K562 (cell line): ENCODE measurements at regions not wholly inside any gene's neighbourhood (a gene's known extent, or its start where the extent isn't known, plus 50 kb on each side); places are given as distances from the start of the nearest gene placed in this dataset.

Source experiments
- ATAC-seq: fragments of 200-7000 bp; cut with Tn5 transposase; 3 replicates; pipeline ENCODE4 v1.9.1; 2020; ENCODE audit warnings: moderate library complexity
- BruUV-seq: library from RNA; stranded (reverse); fragments of 400-500 nt; replicated peaks from 2 replicates; lab custom pipeline; 2021; lab: Mats Ljungman, UMichigan
- CTCF ChIA-PET: fragments of 300-600 bp; formaldehyde crosslinking; extraction: SDS; loops from one replicate; lab custom pipeline; 2021; ENCODE audit warnings: low intra/inter-chr PET ratio; lab: Yijun Ruan, JAX
- POLR2A ChIA-PET: fragments of 300-600, 350-650 bp; sonication (Branson Sonifier 250); formaldehyde crosslinking; extraction: SDS; loops from one replicate; lab custom pipeline; 2021; ENCODE audit warnings: antibody characterized with exemption, inconsistent platforms; lab: Yijun Ruan, JAX
- DNase-seq, 4 experiments: peaks; one replicate each; pipeline versions ENCODE4 v3.0.0 to v3.0.0-alpha.2; 2011 to 2018; ENCODE audit warnings: low spot score in 3 of 4, mixed read lengths in 3 of 4; ENCODE audit errors: extremely low read depth in 1 of 4
- FAIRE-seq: peaks from 2 replicates; lab custom pipeline; 2011; peaks lifted over from hg19 to GRCh38; lab: Jason Lieb, UNC
- H2AFZ ChIP-seq: 2 replicates; pipeline ENCODE4 v1.6.0; 2011; ENCODE audit warnings: low read depth, low read length, control low read depth, inconsistent platforms
- H3K27ac ChIP-seq: fragments of 200-600 bp; 3 replicates; pipeline ENCODE4 v1.8.0; 2011; ENCODE audit warnings: low read depth, mild to moderate bottlenecking, control low read depth, inconsistent platforms, low read length, moderate library complexity, mixed read lengths; ENCODE audit errors: extremely low read depth
- H3K27me3 ChIP-seq, 2 experiments: fragments of 300-600 bp in 1 of 2; 2 replicates in 1 of 2; 3 replicates in 1 of 2; pipeline versions ENCODE4 v1.6.0 to v1.8.0; 2011; ENCODE audit warnings: inconsistent platforms in 2 of 2, low read length in 2 of 2, mild to moderate bottlenecking in 1 of 2, mixed read lengths in 1 of 2, moderate library complexity in 1 of 2; ENCODE audit not compliant: control insufficient read depth in 2 of 2, insufficient read depth in 2 of 2
- H3K36me3 ChIP-seq: fragments of 300-600 bp; 3 replicates; pipeline ENCODE4 v1.8.0; 2011; ENCODE audit warnings: mild to moderate bottlenecking, low read length, inconsistent platforms; ENCODE audit not compliant: control insufficient read depth, insufficient read depth
- H3K4me1 ChIP-seq, 2 experiments: fragments of 200-600 bp in 1 of 2; replicated peaks in 1 of 2; 2 replicates in 1 of 2; 3 replicates in 1 of 2; pipeline versions ENCODE4 v1.5.1 to v1.8.0; 2011; ENCODE audit warnings: inconsistent platforms in 2 of 2, low read length in 2 of 2, mild to moderate bottlenecking in 1 of 2, mixed read lengths in 1 of 2, moderate library complexity in 1 of 2; ENCODE audit not compliant: control insufficient read depth in 2 of 2, insufficient read depth in 2 of 2
- H3K4me2 ChIP-seq: 2 replicates; pipeline ENCODE4 v1.6.1; 2011; ENCODE audit warnings: low read length, control low read depth, inconsistent platforms, mixed read lengths; ENCODE audit not compliant: insufficient read depth
- H3K4me3 ChIP-seq: fragments of 200-600 bp; sonication (generic), shearing (Covaris generic); 2 replicates; pipeline ENCODE4 v1.5.1; 2016; ENCODE audit warnings: control low read depth, inconsistent platforms
- H3K79me2 ChIP-seq: fragments of 200-600 bp; 3 replicates; pipeline ENCODE4 v1.8.0; 2011; ENCODE audit warnings: low read length, inconsistent platforms; ENCODE audit not compliant: control insufficient read depth, insufficient read depth
- H3K9ac ChIP-seq, 2 experiments: 2 replicates each; pipeline versions ENCODE4 v1.6.0 to v1.6.1; 2011; ENCODE audit warnings: low read depth in 2 of 2, low read length in 2 of 2, control low read depth in 1 of 2, inconsistent platforms in 1 of 2, mild to moderate bottlenecking in 1 of 2, mixed read lengths in 1 of 2; ENCODE audit not compliant: insufficient read depth in 1 of 2
- H3K9me1 ChIP-seq: one replicate; pipeline ENCODE4 v1.6.0; 2011; ENCODE audit warnings: inconsistent platforms, mild to moderate bottlenecking, low read length, moderate library complexity; ENCODE audit not compliant: control insufficient read depth, insufficient read depth
- H3K9me3 ChIP-seq: replicated peaks from 2 replicates; pipeline ENCODE4 v1.5.1; 2011; ENCODE audit warnings: low read depth, low read length, inconsistent platforms; ENCODE audit not compliant: control insufficient read depth, insufficient read depth
- H4K20me1 ChIP-seq: replicated peaks from 2 replicates; pipeline ENCODE4 v1.6.1; 2011; ENCODE audit warnings: low read length, inconsistent platforms, mixed read lengths; ENCODE audit not compliant: control insufficient read depth, insufficient read depth
- ARID4B ChIP-seq: sonication (generic); formaldehyde crosslinking; IDR thresholded peaks from 2 replicates; pipeline ENCODE4 v1.8.0; 2022; ENCODE audit warnings: mild to moderate bottlenecking, missing genetic modification reagents
- DPF2 ChIP-seq: fragments of 450-650 bp; IDR thresholded peaks from 2 replicates; pipeline ENCODE4 v1.6.1; 2016
- KDM4B ChIP-seq, 2 experiments: fragments of 450-650 bp in 1 of 2; sonication (generic) in 1 of 2; IDR thresholded peaks; 2 replicates each; pipeline ENCODE4 v1.6.1; 2016 to 2017; ENCODE audit warnings: borderline replicate concordance in 2 of 2, antibody characterized with exemption in 1 of 2, low read depth in 1 of 2, mild to moderate bottlenecking in 1 of 2
- NEUROD1 ChIP-seq: fragments of 150-350 bp; IDR thresholded peaks from 2 replicates; pipeline ENCODE4 v1.6.1; 2014; ENCODE audit warnings: borderline replicate concordance, low read length, low read depth; ENCODE audit not compliant: partially characterized antibody
- NFATC3 ChIP-seq: fragments of 450-650 bp; IDR thresholded peaks from 2 replicates; pipeline ENCODE4 v1.6.1; 2017; ENCODE audit warnings: mild to moderate bottlenecking
- OTX1 ChIP-seq: fragments of 450-650 bp; formaldehyde crosslinking; IDR thresholded peaks from 2 replicates; pipeline ENCODE4 v1.4.0; 2022; ENCODE audit warnings: mild to moderate bottlenecking
- SIRT6 ChIP-seq: IDR thresholded peaks from one replicate; pipeline ENCODE4 v1.6.1; 2012; ENCODE audit warnings: low read depth, mild to moderate bottlenecking, control low read depth, inconsistent platforms, low read length, moderate library complexity
- SRF ChIP-seq, 2 experiments: fragments of 250-450, 450-650 bp in 1 of 2; sonication (Bioruptor Pico) in 1 of 2; sonication (generic) in 1 of 2; formaldehyde crosslinking; IDR thresholded peaks; 2 replicates each; pipeline versions ENCODE4 v1.5.0 to v1.5.1; 2020 to 2022; ENCODE audit warnings: mild to moderate bottlenecking in 1 of 2, missing genetic modification reagents in 1 of 2
- TEAD2 ChIP-seq: fragments of 450-650 bp; IDR thresholded peaks from 2 replicates; pipeline ENCODE4 v1.6.1; 2016; ENCODE audit warnings: missing genetic modification characterization, control low read depth, missing compliant biosample characterization
- TSC22D4 ChIP-seq: fragments of 450-650 bp; IDR thresholded peaks from 2 replicates; pipeline ENCODE4 v1.6.1; 2016; ENCODE audit warnings: missing genetic modification characterization, missing biosample characterization, control low read depth
- YBX1 ChIP-seq: fragments of 450-650 bp; IDR thresholded peaks from 2 replicates; pipeline ENCODE4 v1.7.1; 2016; ENCODE audit warnings: mild to moderate bottlenecking
- ZNF23 ChIP-seq: fragments of 250-450 bp; sonication (Bioruptor Pico); IDR thresholded peaks from 2 replicates; pipeline ENCODE4 v1.4.0; 2020; ENCODE audit warnings: mild to moderate bottlenecking
- ZNF444 ChIP-seq: fragments of 250-450 bp; sonication (Bioruptor Pico); IDR thresholded peaks from 2 replicates; pipeline ENCODE4 v1.4.0; 2020; ENCODE audit warnings: mild to moderate bottlenecking, moderate library complexity
- WGBS: fragments of 100-300 bp; shearing (Covaris generic); methylation state at CpG from one replicate; pipeline ENCODE4 v1.1.6; 2016; ENCODE audit warnings: low coverage, mixed read lengths; ENCODE audit not compliant: insufficient coverage; ENCODE audit errors: missing lambda C conversion rate; 5-methylcytosine and 5-hydroxymethylcytosine counted together
- in situ Hi-C: fragments of 300-500 bp; cut with MboI; formaldehyde crosslinking; loops from 4 replicates; pipeline ENCODE4 v1.15.0; 2018; ENCODE audit warnings: inconsistent platforms, mixed read lengths
- intact Hi-C: fragments of 100-400 bp; cut with micrococcal nuclease; formaldehyde crosslinking; loops from 2 replicates; pipeline ENCODE4 v1.14.2; 2022

DNA sequence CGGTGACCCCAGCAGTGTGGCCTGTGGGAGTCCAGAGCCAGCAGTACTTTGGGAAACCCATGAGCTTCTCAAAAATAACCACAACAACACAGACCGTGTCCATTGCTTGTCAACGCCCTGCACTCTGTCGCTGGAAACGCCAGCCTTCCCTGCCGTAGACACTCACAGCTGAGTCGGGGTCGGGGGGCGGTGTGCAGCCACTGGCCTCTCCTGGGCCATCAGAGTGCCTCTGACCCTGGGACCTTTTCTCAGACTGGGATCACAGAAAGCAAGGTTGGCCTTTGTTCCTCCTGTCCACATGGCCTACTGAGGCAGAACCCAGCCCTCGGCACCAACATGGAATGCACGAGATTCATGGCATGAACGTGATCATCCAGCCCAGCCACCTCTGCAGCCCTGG lies 95.7 kb downstream of the TUBA3C start:
- POLR2A ChIA-PET, result no interaction called here
- 0% methylated on average over 9 of the region's 12 CpGs for WGBS
- TF ChIP-seq SIRT6 (no peak), NEUROD1 (no peak), TEAD2 (tag) (no peak), SRF (CRISPR knock-in tag; IDR thresholded peaks at IDR 0.05) (no peak), KDM4B (IDR thresholded peaks at IDR 0.05; ENCODE audit: borderline replicate concordance in 2 of 2, low read depth in 1 of 2) (no peak), YBX1 (no peak), OTX1 (no peak), TSC22D4 (tag) (no peak)

DNA sequence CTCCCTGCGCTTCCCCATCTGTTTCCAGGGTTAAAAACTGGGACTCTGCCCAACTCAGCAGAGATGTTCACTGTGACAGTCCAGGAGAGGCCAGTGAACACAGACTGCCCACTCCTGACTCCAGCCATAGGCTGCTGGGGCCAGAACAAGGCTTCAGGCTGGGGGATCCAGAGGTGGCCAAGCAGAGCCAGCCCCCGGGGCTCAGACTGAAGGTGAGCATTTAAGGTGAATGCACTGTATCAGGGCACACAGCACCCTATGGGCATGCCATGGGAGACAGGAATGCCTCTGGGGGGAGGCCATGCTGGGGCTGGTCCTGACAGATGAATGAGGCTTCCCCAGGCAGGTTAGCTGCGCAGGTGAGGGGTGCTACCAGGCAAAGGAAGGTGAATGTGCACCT lies 96.4 kb downstream of the TUBA3C start:
- ChIA-PET POLR2A (no interaction called here), CTCF (no interaction called here)
- Histone ChIP-seq H3K9me3 (no peaks in the 10 kb centered on the region), H3K9me1 (no peaks in the 10 kb centered on the region), H3K4me3 (no peak overlapping the region), H3K27ac (no peak overlapping the region), H3K27me3 (no peaks in the 10 kb centered on the region), H3K4me1 (no peaks in the 10 kb centered on the region), H2AFZ (no peak overlapping the region), H3K9ac (no peak overlapping the region), H3K79me2 (no peaks in the 10 kb centered on the region), H3K36me3 (no peaks in the 10 kb centered on the region), H4K20me1 (no peaks in the 10 kb centered on the region), H3K4me2 (no peak overlapping the region)
- intact Hi-C loops, result no loop called here
- in situ Hi-C loops, result no loop called here
- WGBS, result 4% methylated on average over 3 of the region's 3 CpGs
- BruUV-seq, result no TSS peak
- FAIRE-seq, result no peak
- no peak for ATAC-seq
- no peak for DNase-seq
- TF ChIP-seq DPF2 (no peak), ZNF23 (no peak), NFATC3 (no peak), ZNF444 (CRISPR knock-in tag) (no peak), ARID4B (no peak)

More for the DNA sequence above, 95.7 kb downstream of the TUBA3C start:
- Histone ChIP-seq H3K4me3 (no peak overlapping the region), H2AFZ (no peak overlapping the region), H3K4me2 (no peak overlapping the region), H3K9me3 (no peaks in the 10 kb centered on the region), H3K79me2 (no peaks in the 10 kb centered on the region), H3K9me1 (no peaks in the 10 kb centered on the region), H3K9ac (no peak overlapping the region), H3K36me3 (no peaks in the 10 kb centered on the region), H3K27ac (no peak overlapping the region), H3K27me3 (no peaks in the 10 kb centered on the region), H3K4me1 (no peaks in the 10 kb centered on the region), H4K20me1 (no peaks in the 10 kb centered on the region)
- FAIRE-seq (no peak), ATAC-seq (no peak), DNase-seq (no peak)
- in situ Hi-C loops (no loop called here), intact Hi-C loops (no loop called here)
- CTCF ChIA-PET, result no interaction called here
- no TSS peak for BruUV-seq
